Keratinocyte (primary cell): ENCODE measurements at regions not wholly inside any gene's neighbourhood (a gene's known extent, or its start where the extent isn't known, plus 50 kb on each side); places are given as distances from the start of the nearest gene placed in this dataset.

Experiments
- DNase-seq: peaks from one replicate; pipeline ENCODE4 v3.0.0-alpha.2; 2011; ENCODE audit warnings: low read depth, missing footprints, low spot score
- FAIRE-seq: peaks from 2 replicates; lab custom pipeline; 2011; peaks lifted over from hg19 to GRCh38; lab: Jason Lieb, UNC
- H2AFZ ChIP-seq: 2 replicates; pipeline ENCODE4 v1.6.0; 2012; ENCODE audit warnings: low read length, control low read depth, inconsistent platforms; ENCODE audit not compliant: control insufficient read depth
- H3K27ac ChIP-seq: 2 replicates; pipeline ENCODE4 v1.5.1; 2011; ENCODE audit warnings: low read length; ENCODE audit not compliant: control insufficient read depth, insufficient read depth
- H3K27me3 ChIP-seq: 3 replicates; pipeline ENCODE4 v1.6.0; 2011; ENCODE audit warnings: low read length; ENCODE audit not compliant: control insufficient read depth, insufficient read depth; ENCODE audit errors: extremely low read depth
- H3K36me3 ChIP-seq, 2 experiments: 2 replicates in 1 of 2; 3 replicates in 1 of 2; pipeline ENCODE4 v1.5.1; 2011; ENCODE audit warnings: low read length in 2 of 2, mild to moderate bottlenecking in 1 of 2; ENCODE audit not compliant: control insufficient read depth in 2 of 2, insufficient read depth in 2 of 2; ENCODE audit errors: extremely low read depth in 1 of 2
- H3K4me1 ChIP-seq: 3 replicates; pipeline ENCODE4 v1.5.1; 2011; ENCODE audit warnings: low read length; ENCODE audit not compliant: control insufficient read depth, insufficient read depth; ENCODE audit errors: extremely low read depth
- H3K4me2 ChIP-seq: 3 replicates; pipeline ENCODE4 v1.6.0; 2011; ENCODE audit warnings: low read depth, low read length; ENCODE audit not compliant: control insufficient read depth, insufficient read depth; ENCODE audit errors: extremely low read depth
- H3K4me3 ChIP-seq, 3 experiments: fragments of 200-600 bp in 1 of 3; sonication (generic) in 1 of 3; 2 replicates in 2 of 3; 3 replicates in 1 of 3; pipeline ENCODE4 v1.5.1; 2011 to 2016; ENCODE audit warnings: low read length in 3 of 3, mild to moderate bottlenecking in 3 of 3, control low read depth in 2 of 3, inconsistent platforms in 1 of 3, low read depth in 1 of 3, mixed read lengths in 1 of 3, mixed run types in 1 of 3, moderate library complexity in 1 of 3; ENCODE audit not compliant: control insufficient read depth in 2 of 3, insufficient read depth in 2 of 3; ENCODE audit errors: extremely low read depth in 1 of 3
- H3K79me2 ChIP-seq: 2 replicates; pipeline ENCODE4 v1.6.0; 2012; ENCODE audit warnings: low read length; ENCODE audit not compliant: control insufficient read depth, insufficient read depth
- H3K9ac ChIP-seq: 3 replicates; pipeline ENCODE4 v1.6.0; 2011; ENCODE audit warnings: low read length; ENCODE audit not compliant: control insufficient read depth, insufficient read depth; ENCODE audit errors: extremely low read depth
- H3K9me1 ChIP-seq: 3 replicates; pipeline ENCODE4 v1.6.0; 2011; ENCODE audit warnings: low read length; ENCODE audit not compliant: control insufficient read depth, insufficient read depth; ENCODE audit errors: extremely low read depth
- H3K9me3 ChIP-seq: 2 replicates; pipeline ENCODE4 v1.5.1; 2012; ENCODE audit warnings: low read depth, low read length; ENCODE audit not compliant: control insufficient read depth
- H4K20me1 ChIP-seq: 3 replicates; pipeline ENCODE4 v1.6.0; 2011; ENCODE audit warnings: low read length; ENCODE audit not compliant: control insufficient read depth, insufficient read depth; ENCODE audit errors: extremely low read depth
- EZH2 ChIP-seq: IDR thresholded peaks from one replicate; pipeline ENCODE4 v1.6.1; 2012; ENCODE audit warnings: inconsistent platforms, mild to moderate bottlenecking, low read length, moderate library complexity
- dilution Hi-C: fragments of 300-500 bp; cut with MboI; formaldehyde crosslinking; loops from one replicate; pipeline ENCODE4 v1.7.0; 2020; ENCODE audit warnings: low sequenced_read_pairs; ENCODE audit not compliant: extremely low pct_ligation_motif_present
- TF ChIP-seq, protein P1 (sequence below), 3 experiments: IDR thresholded peaks in 1 of 3; conservative IDR thresholded peaks in 1 of 3; optimal IDR thresholded peaks in 1 of 3; 2 replicates in 2 of 3; 3 replicates in 1 of 3; pipeline versions ENCODE3 to v1.5.1; 2011; ENCODE audit warnings: low read length in 3 of 3, mild to moderate bottlenecking in 3 of 3, moderate library complexity in 2 of 3, control low read depth in 1 of 3, inconsistent platforms in 1 of 3; ENCODE audit not compliant: insufficient read depth in 2 of 3; ENCODE audit errors: extremely low read depth in 1 of 3

- FAIRE-seq, result no peak
- no peak overlapping the region for H2AFZ ChIP-seq
- TF ChIP-seq, protein P1, sequence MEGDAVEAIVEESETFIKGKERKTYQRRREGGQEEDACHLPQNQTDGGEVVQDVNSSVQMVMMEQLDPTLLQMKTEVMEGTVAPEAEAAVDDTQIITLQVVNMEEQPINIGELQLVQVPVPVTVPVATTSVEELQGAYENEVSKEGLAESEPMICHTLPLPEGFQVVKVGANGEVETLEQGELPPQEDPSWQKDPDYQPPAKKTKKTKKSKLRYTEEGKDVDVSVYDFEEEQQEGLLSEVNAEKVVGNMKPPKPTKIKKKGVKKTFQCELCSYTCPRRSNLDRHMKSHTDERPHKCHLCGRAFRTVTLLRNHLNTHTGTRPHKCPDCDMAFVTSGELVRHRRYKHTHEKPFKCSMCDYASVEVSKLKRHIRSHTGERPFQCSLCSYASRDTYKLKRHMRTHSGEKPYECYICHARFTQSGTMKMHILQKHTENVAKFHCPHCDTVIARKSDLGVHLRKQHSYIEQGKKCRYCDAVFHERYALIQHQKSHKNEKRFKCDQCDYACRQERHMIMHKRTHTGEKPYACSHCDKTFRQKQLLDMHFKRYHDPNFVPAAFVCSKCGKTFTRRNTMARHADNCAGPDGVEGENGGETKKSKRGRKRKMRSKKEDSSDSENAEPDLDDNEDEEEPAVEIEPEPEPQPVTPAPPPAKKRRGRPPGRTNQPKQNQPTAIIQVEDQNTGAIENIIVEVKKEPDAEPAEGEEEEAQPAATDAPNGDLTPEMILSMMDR (optimal IDR thresholded peaks at IDR 0.05 in 1 of 3, IDR thresholded peaks at IDR 0.05 in 1 of 3, conservative IDR thresholded peaks at IDR 0.05 in 1 of 3; ENCODE audit: extremely low read depth in 1 of 3, insufficient read depth in 2 of 3, low read length in 3 of 3), result no peak
- TF ChIP-seq EZH2, result no peak
- H3K9ac ChIP-seq, result no peak overlapping the region
- H3K27me3 ChIP-seq, result no peaks in the 10 kb centered on the region
- dilution Hi-C loops, result no loop called here
- H4K20me1 ChIP-seq, result no peaks in the 10 kb centered on the region
- H3K27ac ChIP-seq, result no peak overlapping the region
- no peaks in the 10 kb centered on the region for H3K36me3 ChIP-seq
- no peaks in the 10 kb centered on the region for H3K9me1 ChIP-seq
- DNase-seq, result no peak
- H3K4me3 ChIP-seq, result no peak overlapping the region
- no peak overlapping the region for H3K4me2 ChIP-seq
- H3K9me3 ChIP-seq, result peaks cover 5% of the 10 kb centered on the region
- no peaks in the 10 kb centered on the region for H3K4me1 ChIP-seq
- H3K79me2 ChIP-seq, result no peaks in the 10 kb centered on the region
Observed at GRCh38 chr4:3670521-3671519, 95.4 kb upstream of the ADRA2C start.

GRCh38 chr4:3669553-3669949 is 96.6 kb upstream of the ADRA2C start:
- H3K9me3 ChIP-seq, result peaks cover 5% of the 10 kb centered on the region
- H3K27me3 ChIP-seq, result no peaks in the 10 kb centered on the region
- no peak overlapping the region for H3K4me2 ChIP-seq
- dilution Hi-C loops, result no loop called here
- H3K27ac ChIP-seq, result no peak overlapping the region
- no peak for FAIRE-seq
- H2AFZ ChIP-seq, result no peak overlapping the region
- DNase-seq, result no peak
- no peaks in the 10 kb centered on the region for H3K9me1 ChIP-seq
- no peaks in the 10 kb centered on the region for H3K4me1 ChIP-seq
- no peak overlapping the region for H3K4me3 ChIP-seq
- H3K36me3 ChIP-seq, result no peaks in the 10 kb centered on the region
- H4K20me1 ChIP-seq, result no peaks in the 10 kb centered on the region
- no peak overlapping the region for H3K9ac ChIP-seq
- H3K79me2 ChIP-seq, result no peaks in the 10 kb centered on the region
- TF ChIP-seq EZH2, result no peak
- TF ChIP-seq, protein P1 (optimal IDR thresholded peaks at IDR 0.05 in 1 of 3, IDR thresholded peaks at IDR 0.05 in 1 of 3, conservative IDR thresholded peaks at IDR 0.05 in 1 of 3; ENCODE audit: extremely low read depth in 1 of 3, insufficient read depth in 2 of 3, low read length in 3 of 3), result no peak
